Inferior parietal cortex (tissue), 1 donor: ENCODE measurements at regions not wholly inside any gene's neighbourhood (a gene's known extent, or its start where the extent isn't known, plus 50 kb on each side); places are given as distances from the start of the nearest gene placed in this dataset.

Experiments
- DNase-seq: peaks from one replicate; pipeline ENCODE4 v3.0.0-alpha.2; 2016; ENCODE audit errors: extremely low spot score

DNA sequence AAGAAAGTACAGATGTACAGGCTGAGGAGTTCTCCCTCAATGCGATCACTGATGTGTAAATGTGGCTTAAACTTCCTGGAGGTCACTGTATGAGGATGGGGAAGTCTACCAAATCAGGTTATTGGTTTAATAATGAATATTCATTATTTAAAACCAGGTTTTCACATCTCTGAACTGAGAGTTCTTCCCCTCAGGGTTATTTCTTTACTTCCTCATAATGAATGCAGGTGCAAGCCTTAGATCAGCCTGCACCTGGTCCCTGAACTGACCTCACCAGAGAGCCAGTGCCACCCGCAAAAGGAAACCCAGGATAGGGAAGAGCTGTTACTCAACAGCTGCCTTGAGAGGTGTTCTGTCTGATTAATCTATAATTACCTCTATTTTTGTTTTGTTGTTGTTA lies 369.0 kb downstream of the EPHA4 start:
- DNase-seq: no peak

DNA sequence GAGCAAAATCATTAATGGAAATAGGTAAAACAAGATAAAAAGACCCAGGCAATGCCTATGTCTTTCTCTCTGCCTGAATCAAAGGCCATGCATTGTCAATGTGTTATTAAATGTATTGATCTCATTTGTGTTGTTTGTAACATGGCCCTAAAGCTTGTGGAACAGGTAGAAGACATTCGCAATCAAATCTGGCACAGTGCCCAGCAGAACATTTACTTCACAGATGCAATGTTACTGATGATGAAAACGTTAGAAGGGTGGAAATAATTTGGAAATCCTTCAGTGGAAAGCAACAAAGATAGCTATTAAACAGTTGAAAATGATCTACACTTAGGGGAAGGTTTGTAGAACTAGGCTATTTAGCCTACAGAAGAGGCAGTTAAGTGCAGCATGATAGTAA lies 368.2 kb downstream of the EPHA4 start:
- no peak for DNase-seq

DNA sequence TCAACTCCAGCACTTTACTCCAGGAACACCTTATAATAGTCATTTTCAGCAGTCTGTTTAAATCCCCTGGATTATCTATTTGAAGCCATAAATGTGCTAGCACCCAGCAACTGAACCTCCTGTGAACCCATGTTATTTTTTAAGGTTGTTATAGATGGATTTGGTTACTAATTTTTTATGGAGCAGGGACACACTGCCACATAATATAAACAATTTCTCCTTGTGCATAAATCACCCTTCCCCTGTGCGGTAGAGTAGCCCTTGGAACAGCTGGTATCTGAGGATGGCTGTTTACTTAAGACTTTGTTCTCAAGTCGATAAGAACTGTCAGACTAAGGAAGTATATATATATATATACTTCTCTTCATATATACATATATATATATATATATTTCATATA lies 367.4 kb downstream of the EPHA4 start:
- DNase-seq: no peak

DNA sequence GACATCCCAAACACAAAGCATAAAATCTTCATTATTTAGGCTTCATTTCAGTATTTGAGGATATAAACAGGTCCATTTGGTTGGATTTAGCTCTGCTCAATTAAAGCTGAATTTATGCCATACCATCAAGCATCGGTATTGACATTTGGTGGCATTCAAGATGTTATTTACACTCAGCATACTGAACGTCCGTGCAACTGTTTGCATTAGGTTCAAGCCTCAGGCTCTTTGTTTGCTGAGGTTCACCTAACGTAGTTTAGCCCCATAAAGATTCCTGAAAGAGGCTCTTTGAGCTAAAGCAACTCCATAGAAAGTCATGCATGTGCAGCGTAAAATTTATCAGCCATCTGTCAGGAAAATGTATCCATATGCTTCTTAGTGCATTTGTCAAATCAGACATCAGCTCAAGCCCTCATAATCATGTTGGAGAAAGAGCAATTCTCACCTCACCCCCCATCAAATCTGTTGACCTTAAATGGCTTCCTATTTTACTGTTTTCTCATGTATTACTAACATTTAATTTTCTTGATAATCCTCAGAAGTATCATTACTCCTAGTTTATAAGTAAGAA lies 366.9 kb downstream of the EPHA4 start:
- no peak for DNase-seq

DNA sequence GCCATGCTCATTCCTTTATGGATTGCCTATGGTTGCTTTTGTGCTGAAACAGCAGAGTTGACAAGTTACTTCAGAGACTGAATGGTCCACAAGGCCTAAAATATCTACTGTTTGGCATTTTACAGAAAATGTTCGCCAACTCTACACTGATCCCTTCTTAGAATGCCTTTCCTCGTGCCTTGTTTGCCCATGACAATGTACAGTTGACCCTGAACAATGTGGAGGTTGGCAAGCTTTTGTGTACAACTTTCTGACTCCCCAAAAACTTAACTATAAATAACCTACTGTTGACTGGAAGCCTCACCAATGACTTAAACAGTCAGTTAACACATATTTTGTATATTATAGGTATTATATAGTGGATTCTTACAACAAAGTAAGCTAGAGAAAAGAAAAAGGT lies 361.4 kb downstream of the EPHA4 start:
- DNase-seq: no peak

DNA sequence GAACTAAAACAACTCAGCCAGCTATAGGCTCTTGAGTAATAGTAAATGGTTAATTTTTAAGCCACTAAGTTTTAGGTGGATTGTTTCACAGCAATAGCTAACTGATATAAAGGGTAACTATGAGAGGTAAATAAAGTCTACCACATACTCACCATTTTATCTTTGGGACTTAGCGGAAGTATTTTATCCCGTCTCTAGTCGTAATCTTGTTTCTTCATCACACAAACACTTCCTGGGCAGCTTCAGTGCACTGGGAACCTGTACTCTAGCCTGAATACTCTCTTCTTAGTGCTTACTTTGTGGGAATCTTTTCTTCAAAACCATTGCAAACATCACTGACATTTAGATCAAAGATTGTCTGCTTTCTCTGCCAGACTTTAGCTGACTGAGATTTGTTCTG lies 360.5 kb downstream of the EPHA4 start:
- no peak for DNase-seq

DNA sequence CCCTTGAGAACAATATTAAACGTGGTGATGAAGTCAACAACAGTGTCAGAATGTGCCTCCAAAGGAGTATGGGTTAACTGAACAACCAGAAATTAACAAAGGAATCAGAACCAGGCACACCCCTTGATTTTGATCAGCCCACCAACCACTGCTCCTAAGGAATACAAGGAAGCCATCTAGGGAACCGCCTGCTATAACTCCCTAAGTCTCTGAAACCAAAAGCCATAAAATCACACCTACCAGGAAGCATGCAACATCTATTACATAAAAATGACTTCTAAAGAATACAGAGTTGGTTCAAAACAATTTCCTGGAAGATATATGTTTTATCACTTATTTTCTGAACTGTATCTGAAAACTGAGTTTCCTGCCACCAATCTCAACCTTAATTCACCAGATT lies 360.0 kb downstream of the EPHA4 start:
- no peak for DNase-seq

DNA sequence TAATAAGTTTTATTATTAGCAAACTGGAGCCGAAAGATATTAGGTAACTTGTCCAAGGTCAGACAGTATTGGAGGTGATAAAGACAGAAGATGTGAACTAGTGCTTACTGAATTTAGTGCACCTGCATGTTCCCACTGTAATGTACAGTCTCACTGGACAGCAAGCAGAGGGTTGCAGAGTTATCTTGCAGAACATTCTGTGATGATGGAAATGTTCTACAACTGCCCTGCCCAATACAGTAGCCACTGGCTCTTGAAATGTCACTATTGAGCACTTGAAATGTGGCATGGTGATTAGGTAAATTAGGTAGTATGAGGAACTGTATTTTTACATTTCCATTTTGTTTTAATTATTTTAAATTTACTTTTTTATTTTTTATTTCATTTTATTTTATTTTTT lies 356.6 kb downstream of the EPHA4 start:
- no peak for DNase-seq

DNA sequence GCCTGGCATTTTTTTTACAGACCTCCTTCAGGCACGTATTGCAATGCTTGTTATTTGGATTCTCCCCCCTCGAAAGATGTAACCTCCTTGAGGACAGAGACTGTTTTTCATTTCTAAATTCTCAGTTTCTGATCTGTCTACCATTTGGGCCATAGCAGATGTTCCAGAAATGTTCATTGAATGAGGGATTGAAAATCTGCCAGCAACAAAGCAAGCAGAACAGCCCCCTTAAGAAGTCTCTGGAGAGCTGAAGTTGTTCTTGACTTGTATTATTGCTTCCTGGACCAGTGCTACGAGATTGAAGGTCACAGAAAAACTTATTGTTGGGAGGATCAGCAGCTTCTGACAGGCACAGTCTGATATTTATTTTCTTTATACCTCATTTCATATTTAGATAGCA lies 355.5 kb downstream of the EPHA4 start:
- no peak for DNase-seq

DNA sequence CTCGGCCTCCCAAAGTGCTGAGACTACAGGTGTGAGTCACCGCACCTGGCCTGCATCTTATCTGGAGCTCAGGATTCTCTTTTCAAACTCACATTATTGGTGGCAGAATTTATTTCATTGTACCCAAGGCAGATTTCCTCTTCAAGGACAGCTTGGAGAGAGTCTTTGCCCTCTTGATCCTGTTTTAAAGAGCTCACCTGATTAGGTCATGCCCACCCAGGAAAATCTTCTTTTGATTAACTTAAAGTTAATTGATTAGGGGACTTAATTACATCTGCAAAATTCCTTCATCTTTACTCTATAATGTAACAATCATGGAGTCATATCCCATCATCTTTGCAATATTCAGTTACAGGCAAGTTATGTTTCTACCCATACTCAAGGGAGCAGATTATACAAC lies 346.4 kb downstream of the EPHA4 start:
- DNase-seq: no peak

DNA sequence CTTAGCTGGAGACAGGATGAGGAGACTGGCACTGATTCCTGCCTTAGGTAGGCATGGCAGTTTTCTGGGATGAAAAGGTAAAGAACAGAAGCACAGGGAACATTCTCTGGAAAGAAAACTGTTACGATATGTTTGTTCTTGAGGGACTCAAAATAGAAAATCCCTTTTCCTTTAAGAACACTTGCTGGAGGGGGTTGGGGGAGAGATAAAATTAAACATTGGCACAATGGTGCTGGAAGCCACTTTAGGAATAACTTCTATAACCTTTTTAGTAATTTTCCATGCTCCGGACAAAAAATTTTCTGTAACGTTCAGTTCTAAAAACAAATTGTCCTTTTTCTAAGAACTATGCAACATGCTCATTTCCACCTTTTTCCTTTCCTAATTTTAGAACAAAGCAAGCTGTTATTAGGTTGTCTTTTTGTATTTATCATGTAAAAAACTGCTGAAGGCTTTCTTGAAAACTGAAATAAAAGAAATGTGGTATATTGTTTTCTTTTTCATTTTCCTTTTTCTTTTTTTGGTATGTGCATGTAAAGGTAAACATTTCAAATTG lies 343.8 kb downstream of the EPHA4 start:
- DNase-seq: no peak

DNA sequence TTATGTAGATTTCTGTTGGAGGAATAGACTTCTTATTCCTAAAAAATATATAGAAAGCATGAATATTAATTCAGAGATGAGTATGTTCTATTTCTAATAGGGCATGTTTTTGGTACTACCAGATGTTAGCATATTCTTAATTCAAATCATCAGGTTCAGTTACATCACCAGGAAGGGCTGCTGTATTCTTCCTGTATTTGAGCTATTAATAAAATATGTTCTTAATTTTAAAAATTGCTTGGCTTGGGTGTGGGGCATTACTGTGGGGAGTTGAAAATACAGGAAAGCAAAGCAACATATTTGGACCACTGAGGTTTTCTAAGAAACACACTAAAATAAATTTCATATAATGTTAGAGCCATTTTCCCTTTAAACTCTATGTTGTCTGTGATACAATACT lies 343.0 kb downstream of the EPHA4 start:
- DNase-seq: no peak

DNA sequence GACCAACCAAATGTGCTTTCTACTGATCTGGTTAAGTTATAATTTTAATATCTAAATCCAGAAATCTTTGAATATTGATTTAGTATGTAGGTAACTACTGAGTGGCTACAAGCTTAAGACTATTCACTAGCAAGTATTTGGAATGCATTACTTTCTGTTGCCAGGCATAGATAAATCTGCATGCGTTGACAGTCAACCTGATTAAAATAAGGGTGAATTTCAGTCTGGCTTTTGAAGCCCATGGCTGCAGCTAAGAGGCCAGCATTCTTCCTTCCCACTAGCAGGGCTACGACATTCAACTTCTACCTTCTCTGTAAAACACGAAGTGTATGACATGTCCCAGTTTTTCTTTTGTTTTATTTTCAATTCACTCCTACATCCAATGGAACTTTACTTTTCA lies 340.6 kb downstream of the EPHA4 start:
- DNase-seq: no peak

DNA sequence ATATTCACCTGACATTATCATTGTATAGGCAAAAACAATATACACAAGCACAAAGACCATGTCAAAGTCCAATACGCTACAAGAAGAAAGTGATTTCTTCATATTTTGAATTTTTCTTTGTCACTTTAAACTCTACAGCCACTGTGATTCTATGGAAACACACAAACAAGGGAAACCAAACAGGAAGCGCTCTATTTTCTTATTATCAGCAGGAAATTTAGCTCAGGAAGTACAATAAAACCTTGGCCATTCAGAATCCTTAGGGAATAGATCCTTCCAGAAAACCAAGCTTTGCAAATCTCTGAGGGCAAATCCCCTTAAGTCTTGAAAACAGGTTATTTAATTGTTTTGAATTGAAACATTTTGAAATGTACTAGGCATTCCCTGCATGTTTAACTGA lies 336.2 kb downstream of the EPHA4 start:
- no peak for DNase-seq

DNA sequence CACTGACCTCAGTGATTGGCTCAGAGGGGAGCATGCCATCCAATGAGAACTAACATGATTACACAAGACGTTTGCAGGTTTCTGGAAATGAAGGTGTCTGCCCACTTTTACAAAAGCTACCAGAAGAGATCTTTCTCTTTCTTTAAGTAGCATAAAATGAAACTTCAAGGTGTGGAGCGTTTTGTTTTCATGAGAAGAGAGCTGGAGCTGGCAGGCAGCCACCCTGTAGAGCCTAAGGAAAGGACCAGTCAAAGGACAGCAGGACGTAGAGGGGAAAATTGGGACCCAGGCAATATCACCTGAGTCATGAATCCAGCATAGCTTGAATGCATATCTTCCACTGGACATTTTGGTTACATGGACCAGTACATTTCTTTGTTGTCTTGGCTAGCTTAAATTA lies 331.0 kb downstream of the EPHA4 start:
- DNase-seq: no peak

DNA sequence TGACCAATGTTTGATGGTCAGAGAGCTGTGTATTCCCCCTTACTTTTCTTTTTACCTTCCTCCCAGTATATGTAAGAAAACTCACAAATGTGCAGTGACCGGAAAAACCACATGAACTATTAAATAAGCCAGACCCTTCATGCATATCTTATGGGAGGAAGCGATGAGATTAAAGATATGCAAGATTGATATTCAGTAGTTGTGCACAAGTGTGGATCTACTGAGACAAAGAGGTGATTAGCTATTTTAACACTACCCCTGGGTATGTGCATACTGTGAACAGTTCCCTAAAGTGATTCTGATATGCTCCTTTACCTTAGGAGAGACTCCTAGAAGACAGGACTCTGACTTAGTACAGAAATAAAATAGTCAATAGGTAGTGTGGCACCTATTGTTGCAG lies 328.3 kb downstream of the EPHA4 start:
- DNase-seq: no peak

DNA sequence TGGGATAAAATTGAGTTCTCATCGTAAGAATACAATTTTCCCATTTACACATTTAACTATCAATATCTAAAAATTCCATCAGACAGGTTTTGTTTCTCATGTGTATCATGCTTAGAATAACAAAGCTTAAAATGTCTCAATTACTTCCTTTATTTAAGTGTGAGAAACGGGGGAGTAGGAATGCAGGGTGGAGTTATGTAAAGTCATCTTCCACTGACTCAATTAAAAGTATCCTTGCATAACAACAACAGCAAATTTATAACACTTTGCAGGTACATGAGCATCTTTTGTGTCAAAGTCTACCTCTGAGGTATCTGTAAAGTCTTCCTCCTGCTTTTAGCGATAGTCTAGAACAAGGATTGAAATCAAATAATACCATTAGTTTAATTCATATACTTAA lies 327.1 kb downstream of the EPHA4 start:
- DNase-seq: no peak

DNA sequence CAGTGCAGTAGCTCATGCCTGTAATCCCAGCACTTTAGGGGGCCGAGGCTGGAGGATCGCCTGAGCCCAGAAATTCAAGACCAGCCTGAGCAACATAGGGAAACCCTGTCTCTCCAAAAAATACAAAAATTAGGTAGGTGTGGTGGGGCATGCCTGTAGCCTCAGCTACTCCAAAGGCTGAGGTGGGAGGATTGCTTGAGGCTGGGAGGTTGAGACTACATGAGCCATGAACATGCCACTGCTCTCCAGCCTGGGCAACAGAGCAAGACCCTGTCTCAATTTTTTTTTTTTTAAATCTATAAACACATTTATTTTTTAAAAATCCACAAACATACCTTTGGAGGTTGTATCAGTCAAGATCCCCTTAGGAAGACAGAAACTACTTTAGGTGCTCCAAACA lies 326.3 kb downstream of the EPHA4 start:
- no peak for DNase-seq

DNA sequence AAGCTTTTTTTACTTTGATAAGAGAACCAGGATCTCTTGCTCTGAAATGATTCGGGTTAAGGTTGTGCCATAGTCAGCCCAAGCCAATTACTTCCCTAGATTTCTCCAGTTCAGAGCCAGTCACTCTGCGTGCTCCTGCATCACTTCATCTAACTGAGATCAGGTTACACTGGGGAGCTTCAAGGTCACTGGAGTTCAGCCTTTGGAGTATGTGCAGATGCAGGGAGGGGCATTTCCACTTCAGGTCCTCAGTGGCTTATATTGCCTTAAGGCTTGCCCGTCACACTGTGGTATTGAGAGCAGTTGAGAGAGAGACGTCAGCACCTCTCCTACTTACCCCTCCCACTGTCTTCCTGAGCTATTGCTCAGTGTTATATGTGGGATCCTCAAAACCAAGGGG lies 317.8 kb downstream of the EPHA4 start:
- DNase-seq: no peak

DNA sequence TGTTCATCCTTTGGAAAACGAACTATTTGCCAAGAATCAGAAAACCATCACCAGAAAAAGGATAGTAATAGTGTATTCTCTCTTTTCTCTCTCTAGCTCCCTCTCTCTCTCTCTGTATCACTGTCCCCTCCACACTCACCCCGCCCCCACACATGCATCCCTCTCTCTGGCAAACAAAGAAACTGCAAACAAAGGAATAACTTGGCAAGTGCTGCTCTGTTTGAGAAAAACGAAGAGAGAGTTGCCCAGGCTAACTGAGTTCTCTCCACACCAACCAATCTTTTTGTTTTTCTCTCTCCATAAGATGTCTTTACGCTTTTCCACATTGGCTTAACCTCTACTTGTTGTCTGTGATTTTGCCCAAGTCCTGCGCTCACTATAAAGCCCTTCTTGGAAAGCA lies 316.2 kb downstream of the EPHA4 start:
- DNase-seq: no peak

DNA sequence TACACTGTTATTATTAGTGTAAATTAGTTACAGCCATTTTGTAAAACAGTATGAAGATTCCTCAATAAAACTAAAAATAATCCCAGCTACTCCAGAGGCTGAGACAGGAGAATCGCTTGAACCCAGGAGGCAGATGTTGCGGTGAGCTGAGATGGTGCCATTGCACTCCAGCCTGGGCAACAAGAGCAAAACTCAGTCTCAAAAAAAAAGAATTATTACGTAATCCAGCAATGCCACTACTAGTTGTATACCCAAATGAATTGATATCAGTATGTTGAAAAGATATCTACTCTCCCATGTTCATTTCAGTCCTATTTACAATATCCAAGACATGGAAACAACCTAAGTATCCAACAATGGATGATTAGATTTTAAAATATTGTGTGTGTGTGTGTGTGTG lies 313.6 kb downstream of the EPHA4 start:
- DNase-seq: no peak

DNA sequence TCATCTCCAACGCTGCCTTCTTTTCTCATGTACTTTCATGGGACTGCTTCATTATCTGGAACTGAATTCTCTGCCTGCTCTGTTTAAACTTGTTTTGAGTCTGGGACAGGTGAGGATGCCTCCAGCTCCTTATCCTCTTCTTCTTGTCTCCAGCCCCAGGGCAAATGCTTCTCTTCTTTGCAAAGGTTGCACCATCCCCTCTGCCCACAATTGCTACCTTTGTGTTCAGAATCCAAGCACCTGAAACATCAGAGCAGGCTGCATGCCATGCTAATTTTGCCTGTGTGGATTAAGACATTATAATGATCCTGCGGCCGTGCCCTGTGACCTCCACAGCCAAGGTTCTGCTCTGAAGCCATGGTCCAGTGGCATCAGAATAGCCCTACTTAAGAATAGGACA lies 309.5 kb downstream of the EPHA4 start:
- no peak for DNase-seq

DNA sequence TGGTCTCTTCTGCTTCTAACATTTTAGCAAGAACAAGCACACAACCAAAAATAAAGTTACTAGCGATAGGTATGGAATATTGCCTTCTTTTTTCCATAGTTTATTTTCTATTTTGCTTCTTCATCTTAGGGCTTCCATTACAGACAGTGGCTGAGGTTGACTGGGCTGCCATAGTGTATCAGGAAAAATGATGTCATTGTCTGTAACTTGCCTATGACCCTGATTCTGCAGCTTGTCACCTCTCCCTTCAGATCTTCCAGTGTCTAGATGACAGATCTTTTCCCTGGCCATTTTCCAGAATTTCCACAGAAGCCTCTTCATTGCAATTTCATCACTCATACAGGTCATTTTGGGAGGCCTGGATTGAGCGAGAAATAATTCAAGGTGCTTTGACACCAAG lies 308.5 kb downstream of the EPHA4 start:
- DNase-seq: no peak

DNA sequence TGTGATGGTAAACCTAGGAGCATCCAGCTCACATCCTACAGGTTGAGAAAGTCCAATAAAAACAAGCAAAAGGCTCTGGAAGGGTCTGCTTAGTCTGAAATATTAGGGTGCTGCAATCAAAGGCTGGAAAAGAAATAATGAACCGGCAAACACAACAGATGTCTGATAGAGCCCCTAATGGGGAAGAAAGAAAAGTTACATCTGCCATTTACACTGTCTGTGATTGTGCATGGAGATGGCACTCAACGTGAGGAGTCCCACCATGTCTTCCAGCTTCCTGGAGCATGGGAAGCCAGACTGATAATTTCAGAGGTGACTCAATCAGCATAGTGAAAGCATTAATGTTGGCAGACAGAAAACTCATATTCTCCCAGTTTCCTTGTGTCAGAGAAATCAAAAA lies 307.8 kb downstream of the EPHA4 start:
- DNase-seq: no peak
